MG63 (cell line): ENCODE measurements at regions not wholly inside any gene's neighbourhood (a gene's known extent, or its start where the extent isn't known, plus 50 kb on each side); places are given as distances from the start of the nearest gene placed in this dataset.
"Not testable (repeated sequence)": the region's sequence is repeated elsewhere in the genome, so short reads cannot be mapped to it uniquely, and the experiment has no call there.

Experiments
- DNase-seq: peaks from one replicate; pipeline ENCODE4 v3.0.0-alpha.2; 2020
- H3K27me3 ChIP-seq: fragments of 250-450 bp; sonication (Bioruptor Pico); 2 replicates; pipeline ENCODE4 v1.5.1; 2020; ENCODE audit warnings: mild to moderate bottlenecking, moderate library complexity
- H3K36me3 ChIP-seq: fragments of 250-450 bp; sonication (Bioruptor Pico); 2 replicates; pipeline ENCODE4 v1.5.1; 2020; ENCODE audit warnings: mild to moderate bottlenecking, moderate library complexity
- H3K4me3 ChIP-seq: fragments of 250-450 bp; sonication (Bioruptor Pico); 2 replicates; pipeline ENCODE4 v1.5.1; 2020; ENCODE audit warnings: mild to moderate bottlenecking, moderate library complexity
- H3K9me3 ChIP-seq: fragments of 250-450 bp; sonication (Bioruptor Pico); 2 replicates; pipeline ENCODE4 v1.5.1; 2020; ENCODE audit warnings: mild to moderate bottlenecking, moderate library complexity

DNA sequence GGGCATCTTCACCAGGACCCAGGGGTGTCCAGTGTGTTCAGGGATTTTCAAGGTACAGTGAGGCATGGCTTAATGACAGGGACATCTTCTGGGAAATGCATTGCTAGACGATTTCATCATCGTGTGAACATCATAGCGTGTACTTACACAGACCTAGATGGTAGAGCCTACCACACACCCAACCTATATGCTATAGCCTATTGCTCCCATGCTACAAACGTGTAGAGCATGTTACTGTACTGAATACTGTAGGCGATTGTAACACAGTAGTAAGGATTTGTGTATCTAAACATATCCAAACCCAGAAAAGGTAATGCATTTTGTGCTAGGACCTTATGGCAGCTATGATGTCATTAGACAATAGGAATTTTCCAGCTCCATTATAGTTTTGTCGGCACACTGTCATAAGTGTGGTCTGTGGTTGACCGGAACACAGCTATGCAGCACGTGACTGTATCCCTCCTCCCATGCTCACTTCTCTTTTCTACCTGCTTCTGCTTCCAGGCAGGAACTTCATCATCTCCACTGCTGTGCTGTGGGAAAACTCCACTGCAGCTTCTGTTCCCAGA is 416.2 kb upstream of the NFE2L3 start:
- DNase-seq, result no peak
- H3K9me3 ChIP-seq, result no peaks in the 10 kb centered on the region
- H3K27me3 ChIP-seq, result peaks cover 5% of the 10 kb centered on the region; the same call in 1 of the 2 replicates
- H3K4me3 ChIP-seq, result no peak overlapping the region
- no peaks in the 10 kb centered on the region for H3K36me3 ChIP-seq

GRCh38 chr7:25738528-25738927 is 413.5 kb upstream of the NFE2L3 start:
- Histone ChIP-seq H3K4me3 (no peak overlapping the region), H3K36me3 (no peaks in the 10 kb centered on the region), H3K9me3 (no peaks in the 10 kb centered on the region), H3K27me3 (0 out of 2 replicates have a peak, but pooled peaks cover 3% of the 10 kb centered on the region)
- DNase-seq, result no peak

- DNase-seq, result no peak
- no peaks in the 10 kb centered on the region for H3K9me3 ChIP-seq
- H3K36me3 ChIP-seq, result no peaks in the 10 kb centered on the region
- 0 out of 2 replicates have a peak, but pooled peaks cover 3% of the 10 kb centered on the region for H3K27me3 ChIP-seq
- H3K4me3 ChIP-seq, result no peak overlapping the region
These were observed 412.9 kb upstream of the NFE2L3 start for GRCh38 chr7:25739143-25739542.

GRCh38 chr7:25742316-25742715 is 409.7 kb upstream of the NFE2L3 start:
- no peak for DNase-seq
- Histone ChIP-seq H3K36me3 (no peaks in the 10 kb centered on the region), H3K9me3 (no peaks in the 10 kb centered on the region), H3K27me3 (no peaks in the 10 kb centered on the region), H3K4me3 (no peak overlapping the region)

DNA sequence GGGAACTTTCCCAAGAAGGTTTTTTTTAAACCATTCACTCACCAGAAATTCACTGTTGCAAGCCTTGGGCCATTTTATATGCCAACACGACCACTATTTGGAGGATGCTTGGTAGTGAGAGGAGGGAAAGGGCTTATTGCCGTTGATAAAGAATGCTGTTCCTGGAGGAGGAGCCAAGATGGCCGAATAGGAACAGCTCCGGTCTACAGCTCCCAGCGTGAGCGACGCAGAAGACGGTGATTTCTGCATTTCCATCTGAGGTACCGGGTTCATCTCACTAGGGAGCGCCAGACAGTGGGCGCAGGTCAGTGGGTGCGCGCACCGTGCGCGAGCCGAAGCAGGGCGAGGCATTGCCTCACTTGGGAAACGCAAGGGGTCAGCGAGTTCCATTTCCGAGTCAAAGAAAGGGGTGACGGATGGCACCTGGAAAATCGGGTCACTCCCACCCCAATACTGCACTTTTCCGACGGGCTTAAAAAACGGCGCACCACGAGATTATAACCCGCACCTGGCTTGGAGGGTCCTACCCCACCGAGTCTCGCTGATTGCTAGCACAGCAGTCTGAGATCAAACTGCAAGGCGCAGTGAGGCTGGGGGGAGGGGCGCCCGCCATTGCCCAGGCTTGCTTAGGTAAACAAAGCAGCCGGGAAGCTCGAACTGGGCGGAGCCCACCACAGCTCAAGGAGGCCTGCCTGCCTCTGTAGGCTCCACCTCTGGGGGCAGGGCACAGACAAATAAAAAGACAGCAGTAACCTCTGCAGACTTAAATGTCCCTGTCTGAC is 408.1 kb upstream of the NFE2L3 start:
- not testable (repeated sequence) for H3K27me3 ChIP-seq, H3K36me3 ChIP-seq, DNase-seq, H3K9me3 ChIP-seq, H3K4me3 ChIP-seq

GRCh38 chr7:25750744-25751508 is 401.1 kb upstream of the NFE2L3 start:
- Histone ChIP-seq H3K4me3 (no peak overlapping the region), H3K27me3 (no peaks in the 10 kb centered on the region)

DNA sequence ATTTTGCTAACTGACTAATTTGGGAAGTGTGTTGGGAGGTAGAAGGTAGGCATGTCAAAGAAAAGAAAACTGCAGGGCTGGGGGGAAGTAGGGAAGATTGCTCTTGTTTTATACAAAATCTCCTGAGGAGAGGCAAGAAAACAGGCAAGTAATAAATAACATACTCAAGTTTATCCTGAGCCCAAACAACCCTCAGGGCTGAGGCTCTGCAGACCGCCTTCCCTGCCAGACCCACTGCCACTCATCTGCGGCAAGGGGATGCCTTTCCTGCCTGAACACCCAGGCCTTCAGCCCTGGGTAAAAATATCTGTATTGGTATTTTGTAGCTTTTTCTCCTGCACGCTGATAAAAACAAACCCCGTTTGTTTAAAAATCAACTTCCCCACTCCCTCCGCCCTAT is 399.8 kb upstream of the NFE2L3 start:
- DNase-seq, result no peak
- no peaks in the 10 kb centered on the region for H3K9me3 ChIP-seq
- no peaks in the 10 kb centered on the region for H3K36me3 ChIP-seq
- H3K4me3 ChIP-seq, result no peak overlapping the region
- H3K27me3 ChIP-seq, result no peaks in the 10 kb centered on the region; the same call in 1 of the 2 replicates

More at GRCh38 chr7:25750744-25751508, 401.1 kb upstream of the NFE2L3 start:
- no peak for DNase-seq
- H3K9me3 ChIP-seq, result no peaks in the 10 kb centered on the region
- no peaks in the 10 kb centered on the region for H3K36me3 ChIP-seq

DNA sequence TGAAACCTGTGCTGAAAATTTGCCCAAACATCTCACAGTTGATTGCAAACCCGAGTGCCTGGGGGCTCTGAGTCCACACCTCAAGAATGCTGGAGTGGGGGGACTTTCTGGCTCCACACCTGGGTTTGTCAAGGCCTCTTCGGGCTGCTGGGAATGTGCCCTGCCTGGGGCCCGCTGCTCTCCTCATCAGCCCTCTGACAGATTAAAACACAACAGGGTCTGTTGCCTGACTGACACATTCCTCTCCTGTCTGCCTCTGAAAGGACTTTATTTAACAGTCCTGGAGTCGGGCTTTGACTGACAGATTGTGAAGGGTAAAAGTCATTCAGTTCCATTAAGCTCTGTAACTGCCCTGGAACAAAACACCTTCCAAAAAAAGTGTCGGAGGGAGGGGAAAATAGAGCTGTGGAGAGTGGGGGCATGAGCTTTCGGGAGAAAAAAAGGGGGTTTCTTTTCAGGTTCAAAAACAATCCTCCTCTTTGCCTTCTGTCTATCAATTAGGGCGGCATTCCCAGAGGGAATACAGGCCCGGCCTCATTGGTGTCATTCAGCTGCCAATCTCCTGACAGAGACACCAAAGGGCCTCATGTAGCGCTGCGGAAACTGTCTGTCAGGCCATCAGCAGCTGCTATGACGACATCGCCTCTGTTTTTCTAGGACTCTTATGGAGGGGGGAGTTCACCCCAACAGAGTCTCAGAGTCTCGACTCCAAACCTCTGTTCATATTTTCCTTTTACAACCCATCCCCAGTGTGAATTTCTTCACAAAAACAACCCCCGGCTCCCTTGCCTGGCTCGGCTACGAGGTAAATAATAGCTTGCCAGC is 398.8 kb upstream of the NFE2L3 start:
- Histone ChIP-seq H3K36me3 (no peaks in the 10 kb centered on the region), H3K27me3 (no peaks in the 10 kb centered on the region; the same call in 1 of the 2 replicates), H3K9me3 (no peaks in the 10 kb centered on the region), H3K4me3 (no peak overlapping the region)
- DNase-seq, result no peak

- H3K36me3 ChIP-seq, result no peaks in the 10 kb centered on the region
- H3K9me3 ChIP-seq, result no peaks in the 10 kb centered on the region
- H3K4me3 ChIP-seq, result no peak overlapping the region
- no peaks in the 10 kb centered on the region; the same call in 1 of the 2 replicates for H3K27me3 ChIP-seq
- no peak for DNase-seq
These were observed 398.2 kb upstream of the NFE2L3 start for GRCh38 chr7:25753837-25754236.

- Histone ChIP-seq H3K27me3 (no peaks in the 10 kb centered on the region; the same call in 1 of the 2 replicates), H3K4me3 (no peak overlapping the region), H3K36me3 (no peaks in the 10 kb centered on the region), H3K9me3 (no peaks in the 10 kb centered on the region)
- DNase-seq, result no peak
These were observed 397.7 kb upstream of the NFE2L3 start for GRCh38 chr7:25754333-25754732.

GRCh38 chr7:25754751-25755150 is 397.2 kb upstream of the NFE2L3 start:
- no peak overlapping the region for H3K4me3 ChIP-seq
- no peaks in the 10 kb centered on the region for H3K9me3 ChIP-seq
- no peaks in the 10 kb centered on the region for H3K36me3 ChIP-seq
- no peaks in the 10 kb centered on the region; the same call in 1 of the 2 replicates for H3K27me3 ChIP-seq
- no peak for DNase-seq

GRCh38 chr7:25756601-25757000 is 395.4 kb upstream of the NFE2L3 start:
- H3K9me3 ChIP-seq, result no peaks in the 10 kb centered on the region
- H3K36me3 ChIP-seq, result no peaks in the 10 kb centered on the region
- no peak overlapping the region for H3K4me3 ChIP-seq
- H3K27me3 ChIP-seq, result no peaks in the 10 kb centered on the region; the same call in 1 of the 2 replicates
- DNase-seq, result no peak

DNA sequence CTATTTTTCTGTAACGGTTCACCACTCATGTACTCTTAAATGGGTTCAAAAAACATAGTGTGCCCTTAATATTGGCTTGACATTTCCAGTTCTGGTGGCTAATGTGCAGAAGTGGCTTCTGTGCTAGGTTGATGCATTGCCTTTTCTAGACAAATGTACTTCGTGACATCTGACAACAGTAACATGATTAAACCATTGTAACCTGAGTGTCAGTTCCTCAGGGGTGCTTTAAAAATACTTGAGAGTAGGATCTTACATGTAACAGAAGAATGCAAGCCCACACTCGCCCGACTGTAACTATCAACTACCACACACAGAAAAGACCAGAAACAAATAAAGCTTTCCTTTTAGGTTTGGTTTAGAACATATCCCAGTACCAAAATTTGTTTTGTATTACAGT is 393.4 kb upstream of the NFE2L3 start:
- H3K9me3 ChIP-seq, result no peaks in the 10 kb centered on the region
- H3K4me3 ChIP-seq, result no peak overlapping the region
- no peak for DNase-seq
- H3K27me3 ChIP-seq, result no peaks in the 10 kb centered on the region; the same call in 1 of the 2 replicates
- no peaks in the 10 kb centered on the region for H3K36me3 ChIP-seq

GRCh38 chr7:25759286-25759685 is 392.7 kb upstream of the NFE2L3 start:
- H3K27me3 ChIP-seq, result no peaks in the 10 kb centered on the region; the same call in 1 of the 2 replicates
- no peaks in the 10 kb centered on the region for H3K9me3 ChIP-seq
- no peak overlapping the region for H3K4me3 ChIP-seq
- no peaks in the 10 kb centered on the region for H3K36me3 ChIP-seq
- DNase-seq, result no peak

- DNase-seq, result no peak
- Histone ChIP-seq H3K9me3 (no peaks in the 10 kb centered on the region), H3K36me3 (no peaks in the 10 kb centered on the region), H3K27me3 (no peaks in the 10 kb centered on the region; the same call in 1 of the 2 replicates), H3K4me3 (no peak overlapping the region)
These were observed 392.2 kb upstream of the NFE2L3 start for GRCh38 chr7:25759748-25760147.
